Psoas muscle (tissue), 7 donors: ENCODE measurements at regions not wholly inside any gene's neighbourhood (a gene's known extent, or its start where the extent isn't known, plus 50 kb on each side); places are given as distances from the start of the nearest gene placed in this dataset.

ENCODE experiments used
- ATAC-seq, 4 donors: fragments of 200-7000 bp; cut with Tn5 transposase; one replicate each; pipeline ENCODE4 v1.9.1; 2020; ENCODE audit warnings: moderate library complexity in 3 of 4, mild to moderate bottlenecking in 2 of 4
- DNase-seq, 2 donors: peaks; one replicate each; pipeline ENCODE4 v3.0.0-alpha.2; 2020
- H3K27ac ChIP-seq: fragments of 200-600 bp; one replicate; pipeline ENCODE4 v1.8.0; 2022
- H3K27me3 ChIP-seq, 3 donors: fragments of 200-600 bp in 1 of 3; one replicate each; pipeline versions ENCODE4 v1.6.1 to v1.8.0; 2013 to 2022; ENCODE audit warnings: low read length in 2 of 3, mild to moderate bottlenecking in 2 of 3, moderate library complexity in 1 of 3; ENCODE audit not compliant: insufficient read depth in 3 of 3
- H3K36me3 ChIP-seq, 2 donors: fragments of 200-600 bp in 1 of 2; one replicate each; pipeline versions ENCODE4 v1.6.1 to v1.8.0; 2013 to 2022; ENCODE audit warnings: low read depth in 1 of 2, mild to moderate bottlenecking in 1 of 2, moderate library complexity in 1 of 2; ENCODE audit not compliant: insufficient read depth in 1 of 2
- H3K4me1 ChIP-seq: fragments of 200-600 bp; one replicate; pipeline ENCODE4 v1.8.0; 2022
- H3K4me3 ChIP-seq: fragments of 200-600 bp; one replicate; pipeline ENCODE4 v1.8.0; 2022; ENCODE audit warnings: mild to moderate bottlenecking
- H3K9me3 ChIP-seq: fragments of 200-600 bp; one replicate; pipeline ENCODE4 v1.8.0; 2022
- WGBS, 3 donors: extraction: QIAGEN DNeasy Blood & Tissue Kit; methylation state at CpG; one replicate each; pipeline versions ENCODE4 v1.1.6 to v1.1.7; 2013; 5-methylcytosine and 5-hydroxymethylcytosine counted together
- intact Hi-C, 2 donors: fragments of 100-400 bp; cut with DNase I; formaldehyde crosslinking; loops; one replicate each; pipeline versions ENCODE4 v1.11.0 to v1.14.2; 2022
- TF ChIP-seq, protein P1 (sequence below): fragments of 200-600 bp; IDR thresholded peaks from one replicate; pipeline ENCODE4 v1.8.0; 2022; ENCODE audit warnings: antibody characterized with exemption
- donor health status: healthy with polysubstance abuse.
- donor health status: DM: no; HTN: no; CAD: no; lungs with moderate emphysema.
- donor health status: Bipolar disorder and iron deficiency.
- donor health status: healthy.
- donor health status: DM: yes; HTN: yes; CAD: no.
- donor health status: DM: no; HTN: no; CAD: no.
- donor health status: DM: yes; HTN: yes; CAD: no.

DNA sequence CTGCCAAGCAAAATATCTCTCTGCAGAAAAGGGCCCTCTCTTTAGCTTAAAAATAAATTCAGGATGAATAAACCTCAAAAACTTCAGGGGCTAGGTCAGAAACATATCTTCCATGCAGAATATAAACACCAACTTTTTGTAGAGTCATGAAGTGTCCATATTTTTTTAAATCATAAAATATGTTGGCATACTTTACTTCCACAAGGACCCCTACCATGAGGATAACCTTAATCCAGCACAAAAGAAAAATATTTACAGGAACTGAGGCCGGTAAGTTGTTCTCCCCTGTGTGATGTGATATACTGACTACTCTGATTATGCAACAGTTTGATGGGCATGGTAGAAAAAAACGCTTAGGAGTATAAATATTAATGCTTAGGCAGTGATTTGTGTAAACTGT, 264.8 kb upstream of the CDH11 start:
- H3K4me1 ChIP-seq: no peaks in the 10 kb centered on the region
- ATAC-seq (no peak), DNase-seq (no peak)
- H3K9me3 ChIP-seq: no peaks in the 10 kb centered on the region
- WGBS, 3 donors: 62 to 66% (median 65%) methylated on average over 2 of the region's 2 CpGs
- intact Hi-C loops: no loop called here
- H3K36me3 ChIP-seq: no peaks in the 10 kb centered on the region
- no peak overlapping the region for H3K4me3 ChIP-seq
- TF ChIP-seq, protein P1, sequence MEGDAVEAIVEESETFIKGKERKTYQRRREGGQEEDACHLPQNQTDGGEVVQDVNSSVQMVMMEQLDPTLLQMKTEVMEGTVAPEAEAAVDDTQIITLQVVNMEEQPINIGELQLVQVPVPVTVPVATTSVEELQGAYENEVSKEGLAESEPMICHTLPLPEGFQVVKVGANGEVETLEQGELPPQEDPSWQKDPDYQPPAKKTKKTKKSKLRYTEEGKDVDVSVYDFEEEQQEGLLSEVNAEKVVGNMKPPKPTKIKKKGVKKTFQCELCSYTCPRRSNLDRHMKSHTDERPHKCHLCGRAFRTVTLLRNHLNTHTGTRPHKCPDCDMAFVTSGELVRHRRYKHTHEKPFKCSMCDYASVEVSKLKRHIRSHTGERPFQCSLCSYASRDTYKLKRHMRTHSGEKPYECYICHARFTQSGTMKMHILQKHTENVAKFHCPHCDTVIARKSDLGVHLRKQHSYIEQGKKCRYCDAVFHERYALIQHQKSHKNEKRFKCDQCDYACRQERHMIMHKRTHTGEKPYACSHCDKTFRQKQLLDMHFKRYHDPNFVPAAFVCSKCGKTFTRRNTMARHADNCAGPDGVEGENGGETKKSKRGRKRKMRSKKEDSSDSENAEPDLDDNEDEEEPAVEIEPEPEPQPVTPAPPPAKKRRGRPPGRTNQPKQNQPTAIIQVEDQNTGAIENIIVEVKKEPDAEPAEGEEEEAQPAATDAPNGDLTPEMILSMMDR: no peak
- no peaks in the 10 kb centered on the region for H3K27me3 ChIP-seq
- no peak overlapping the region for H3K27ac ChIP-seq

DNA sequence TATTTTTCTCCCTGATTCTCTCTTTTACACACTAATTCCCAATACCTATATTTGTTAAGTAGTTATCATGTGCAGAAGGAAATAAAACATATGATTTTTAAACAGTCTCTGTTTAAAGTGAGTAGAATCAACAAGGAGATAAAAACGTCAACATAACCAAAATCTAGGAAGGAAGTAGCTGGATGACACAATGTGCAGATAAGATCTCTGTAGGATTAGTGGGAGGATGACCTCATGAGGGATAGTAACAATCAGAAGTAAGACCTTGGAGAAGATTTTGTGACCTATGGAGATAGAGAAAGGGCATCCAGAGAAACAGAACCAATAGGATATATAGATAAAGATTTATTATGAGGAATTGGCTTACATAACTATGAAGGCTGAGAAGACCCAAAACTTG, 262.6 kb upstream of the CDH11 start:
- no peaks in the 10 kb centered on the region for H3K36me3 ChIP-seq
- 66 to 80% (median 71%) methylated on average over 1 of the region's 1 CpG for WGBS, 3 donors
- DNase-seq: no peak
- TF ChIP-seq, protein P1: no peak
- no peak overlapping the region for H3K27ac ChIP-seq
- H3K4me1 ChIP-seq: no peaks in the 10 kb centered on the region
- intact Hi-C loops: no loop called here
- no peak for ATAC-seq
- no peaks in the 10 kb centered on the region for H3K27me3 ChIP-seq
- no peaks in the 10 kb centered on the region for H3K9me3 ChIP-seq
- H3K4me3 ChIP-seq: no peak overlapping the region

DNA sequence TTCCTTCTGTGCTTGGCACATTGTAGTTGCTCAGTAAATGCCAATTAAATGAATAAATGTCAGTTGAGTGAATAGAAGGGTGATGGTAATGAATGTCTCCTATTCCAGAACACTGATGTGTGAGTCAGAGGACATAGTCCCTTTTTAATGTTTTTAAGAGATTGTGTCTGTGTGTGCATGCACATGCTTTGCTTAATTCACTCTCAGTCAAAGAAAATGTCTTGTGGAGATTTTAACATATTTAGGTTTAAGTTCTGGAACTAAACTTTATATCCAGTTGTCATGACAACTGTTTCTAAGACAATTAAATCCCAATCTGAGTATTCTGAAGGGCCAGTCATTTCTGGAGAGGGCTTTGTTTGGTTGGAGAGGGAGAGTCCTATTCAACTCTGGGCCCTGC, 255.3 kb upstream of the CDH11 start:
- ATAC-seq: no peak
- Histone ChIP-seq H3K4me3 (no peak overlapping the region), H3K36me3 (no peaks in the 10 kb centered on the region), H3K27me3 (peaks cover 0 to 3% (median 0%) of the 10 kb centered on the region in 3 donors), H3K27ac (no peak overlapping the region), H3K9me3 (no peaks in the 10 kb centered on the region), H3K4me1 (no peaks in the 10 kb centered on the region)
- intact Hi-C loops: no loop called here
- TF ChIP-seq, protein P1: no peak
- no peak for DNase-seq

DNA sequence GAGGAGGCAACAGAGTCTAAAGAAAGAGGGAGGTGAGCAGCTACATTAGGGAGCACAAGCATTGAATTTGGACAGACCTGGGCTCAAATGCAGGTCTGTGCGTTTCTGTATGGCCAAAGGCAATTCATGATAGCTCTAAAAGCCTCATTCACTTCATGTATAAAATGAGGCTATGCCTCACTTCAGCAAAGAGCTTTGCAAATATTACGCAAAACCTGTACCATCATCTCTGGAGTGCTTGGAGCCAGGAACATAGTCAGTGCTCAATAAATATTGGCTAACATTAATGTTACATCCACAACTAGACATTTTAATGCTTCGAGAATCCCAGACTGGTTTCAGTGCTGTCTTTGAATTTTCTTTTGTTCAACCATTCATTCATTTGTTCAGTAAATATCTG, 254.7 kb upstream of the CDH11 start:
- TF ChIP-seq, protein P1: no peak
- DNase-seq (no peak), ATAC-seq (no peak)
- WGBS, 3 donors: 91 to 95% (median 92%) methylated on average over 3 of the region's 3 CpGs
- H3K9me3 ChIP-seq: no peaks in the 10 kb centered on the region
- H3K4me1 ChIP-seq: no peaks in the 10 kb centered on the region
- intact Hi-C loops: no loop called here
- H3K4me3 ChIP-seq: no peak overlapping the region
- peaks cover 0 to 3% (median 0%) of the 10 kb centered on the region in 3 donors for H3K27me3 ChIP-seq
- no peak overlapping the region for H3K27ac ChIP-seq
- no peaks in the 10 kb centered on the region for H3K36me3 ChIP-seq

DNA sequence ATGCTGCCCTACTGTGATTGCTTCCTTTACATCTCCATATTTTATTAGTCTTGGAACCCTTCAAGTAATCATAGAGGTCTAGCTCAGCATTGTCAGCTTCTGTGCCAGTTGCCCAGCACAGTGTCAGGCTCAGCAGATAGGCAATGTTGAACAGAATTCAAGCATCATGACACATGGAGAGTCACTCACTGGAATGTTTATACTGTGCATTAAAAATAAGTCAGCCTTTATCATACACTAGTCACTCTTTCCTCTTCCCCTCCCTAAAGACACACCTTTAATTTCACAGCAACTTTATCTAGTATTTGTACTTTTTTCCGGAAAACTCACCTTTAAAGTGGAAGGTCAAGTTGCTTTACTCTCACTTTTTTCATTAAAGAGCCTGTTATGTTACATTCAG, 253.8 kb upstream of the CDH11 start:
- intact Hi-C loops: no loop called here

More for the DNA sequence above, 253.8 kb upstream of the CDH11 start:
- H3K4me1 ChIP-seq: no peaks in the 10 kb centered on the region
- H3K27ac ChIP-seq: no peak overlapping the region
- H3K27me3 ChIP-seq: peaks cover 0 to 3% (median 0%) of the 10 kb centered on the region in 3 donors
- no peaks in the 10 kb centered on the region for H3K9me3 ChIP-seq
- TF ChIP-seq, protein P1: no peak
- WGBS, 3 donors: 73 to 84% (median 74%) methylated on average over 1 of the region's 1 CpG
- H3K4me3 ChIP-seq: no peak overlapping the region
- no peaks in the 10 kb centered on the region for H3K36me3 ChIP-seq
- ATAC-seq: no peak
- DNase-seq: no peak
